HepG2 (cell line): ENCODE measurements at regions not wholly inside any gene's neighbourhood (a gene's known extent, or its start where the extent isn't known, plus 50 kb on each side); places are given as distances from the start of the nearest gene placed in this dataset.

Source experiments
- ATAC-seq: fragments of 200-7000 bp; cut with Tn5 transposase; 3 replicates; pipeline ENCODE4 v1.9.1; 2020; ENCODE audit warnings: mild to moderate bottlenecking, moderate library complexity
- BruUV-seq: library from RNA; stranded (reverse); fragments of 400-500 nt; replicated peaks from 2 replicates; lab custom pipeline; 2021; lab: Mats Ljungman, UMichigan
- CTCF ChIA-PET: fragments of 300-600 bp; formaldehyde crosslinking; extraction: SDS; loops from one replicate; lab custom pipeline; 2021; ENCODE audit warnings: low total read pairs, inconsistent platforms, low intra/inter-chr PET ratio; lab: Yijun Ruan, JAX
- POLR2A ChIA-PET: fragments of 350-600 bp; sonication (Branson Sonifier 250); formaldehyde crosslinking; loops from one replicate; lab custom pipeline; 2020; ENCODE audit warnings: antibody characterized with exemption, inconsistent platforms; lab: Yijun Ruan, JAX
- DNase-seq: peaks from one replicate; pipeline ENCODE4 v3.0.0-alpha.2; 2015; ENCODE audit warnings: low spot score
- FAIRE-seq: peaks from 3 replicates; lab custom pipeline; 2011; peaks lifted over from hg19 to GRCh38; lab: Jason Lieb, UNC
- H2AFZ ChIP-seq: one replicate; pipeline ENCODE4 v1.6.1; 2011; ENCODE audit warnings: low read length, inconsistent platforms
- H3K27ac ChIP-seq: fragments of 300-600 bp; 3 replicates; pipeline ENCODE4 v1.8.0; 2011; ENCODE audit warnings: mixed run types, mild to moderate bottlenecking, mixed read lengths, low read length, inconsistent platforms; ENCODE audit not compliant: insufficient read depth; ENCODE audit errors: extremely low read length
- H3K27me3 ChIP-seq, 2 experiments: fragments of 200-600 bp in 1 of 2; 2 replicates in 1 of 2; 3 replicates in 1 of 2; pipeline versions ENCODE4 v1.6.0 to v1.8.0; 2011; ENCODE audit warnings: low read length in 2 of 2, mild to moderate bottlenecking in 2 of 2, moderate library complexity in 2 of 2, inconsistent platforms in 1 of 2; ENCODE audit not compliant: insufficient read depth in 2 of 2, control insufficient read depth in 1 of 2
- H3K36me3 ChIP-seq, 2 experiments: fragments of 200-600 bp in 1 of 2; replicated peaks in 1 of 2; 2 replicates in 1 of 2; 3 replicates in 1 of 2; pipeline versions ENCODE4 v1.5.1 to v1.8.0; 2011; ENCODE audit warnings: low read length in 2 of 2, inconsistent platforms in 1 of 2; ENCODE audit not compliant: insufficient read depth in 2 of 2, control insufficient read depth in 1 of 2
- H3K4me1 ChIP-seq: 2 replicates; pipeline ENCODE4 v1.5.1; 2012; ENCODE audit warnings: low read length, inconsistent platforms; ENCODE audit not compliant: insufficient read depth
- H3K4me2 ChIP-seq: 2 replicates; pipeline ENCODE4 v1.6.0; 2011; ENCODE audit warnings: low read depth, low read length, inconsistent platforms
- H3K4me3 ChIP-seq, 3 experiments: fragments of 200-600 bp in 1 of 3; sonication (generic), shearing (Covaris generic) in 1 of 3; replicated peaks in 1 of 3; 2 replicates each; pipeline ENCODE4 v1.5.1; 2011 to 2016; ENCODE audit warnings: low read length in 3 of 3, inconsistent platforms in 2 of 3, low read depth in 2 of 3, mild to moderate bottlenecking in 2 of 3, control low read depth in 1 of 3, mixed read lengths in 1 of 3; ENCODE audit not compliant: insufficient read depth in 1 of 3
- H3K79me2 ChIP-seq: one replicate; pipeline ENCODE4 v1.6.1; 2011; ENCODE audit warnings: low read length, inconsistent platforms; ENCODE audit not compliant: insufficient read depth
- H3K9ac ChIP-seq: 2 replicates; pipeline ENCODE4 v1.6.0; 2011; ENCODE audit warnings: mild to moderate bottlenecking, low read depth, low read length, inconsistent platforms; ENCODE audit not compliant: insufficient read depth
- H3K9me3 ChIP-seq: 2 replicates; pipeline ENCODE4 v1.5.1; 2012; ENCODE audit warnings: mild to moderate bottlenecking, low read length
- H4K20me1 ChIP-seq: 2 replicates; pipeline ENCODE4 v1.6.0; 2011; ENCODE audit warnings: inconsistent platforms, mild to moderate bottlenecking, low read length, moderate library complexity; ENCODE audit not compliant: insufficient read depth
- CCDC6 ChIP-seq: sonication (generic); formaldehyde crosslinking; IDR thresholded peaks from 2 replicates; pipeline ENCODE4 v1.8.1; 2022; ENCODE audit warnings: mild to moderate bottlenecking, missing genetic modification reagents, moderate library complexity
- CHD4 ChIP-seq: fragments of 200-600 bp; sonication (generic); IDR thresholded peaks from 2 replicates; pipeline ENCODE4 v1.7.0; 2017; ENCODE audit warnings: mild to moderate bottlenecking, low read length, borderline replicate concordance
- FLYWCH1 ChIP-seq: sonication (generic); formaldehyde crosslinking; IDR thresholded peaks from 2 replicates; pipeline ENCODE4 v1.8.1; 2023; ENCODE audit warnings: mild to moderate bottlenecking, missing genetic modification reagents
- ISX ChIP-seq: sonication (generic); formaldehyde crosslinking; conservative IDR thresholded peaks from 2 replicates; pipeline ENCODE4 v1.5.0; 2020; ENCODE audit warnings: missing genetic modification reagents
- KLF15 ChIP-seq: sonication (generic); formaldehyde crosslinking; IDR thresholded peaks from 2 replicates; pipeline ENCODE4 v1.8.1; 2023; ENCODE audit warnings: borderline replicate concordance, mild to moderate bottlenecking, inconsistent platforms, missing genetic modification reagents, mixed read lengths
- RXRA ChIP-seq: sonication (generic); formaldehyde crosslinking; IDR thresholded peaks from 2 replicates; pipeline ENCODE4 v1.5.1; 2020; ENCODE audit warnings: missing genetic modification reagents
- ZEB1 ChIP-seq: IDR thresholded peaks from 2 replicates; pipeline ENCODE4 v1.6.1; 2012; ENCODE audit warnings: mild to moderate bottlenecking, low read depth, inconsistent platforms; ENCODE audit not compliant: insufficient replicate concordance
- ZNF138 ChIP-seq: sonication (generic); formaldehyde crosslinking; IDR thresholded peaks from 2 replicates; pipeline ENCODE4 v1.5.0; 2020; ENCODE audit warnings: mild to moderate bottlenecking, low read depth, missing genetic modification reagents
- ZNF256 ChIP-seq: sonication (generic); formaldehyde crosslinking; conservative IDR thresholded peaks from 2 replicates; pipeline ENCODE4 v1.4.0; 2020; ENCODE audit warnings: missing genetic modification reagents
- ZNF30 ChIP-seq: sonication (generic); formaldehyde crosslinking; IDR thresholded peaks from 2 replicates; pipeline ENCODE4 v1.5.0; 2020; ENCODE audit warnings: mild to moderate bottlenecking, missing genetic modification reagents
- ZNF331 ChIP-seq: sonication (generic); formaldehyde crosslinking; IDR thresholded peaks from 2 replicates; pipeline ENCODE4 v1.4.0; 2020; ENCODE audit warnings: missing genetic modification reagents
- ZNF589 ChIP-seq: sonication (generic); formaldehyde crosslinking; conservative IDR thresholded peaks from 2 replicates; pipeline ENCODE4 v1.8.0; 2022; ENCODE audit warnings: mild to moderate bottlenecking, moderate library complexity, missing genetic modification reagents
- WGBS: methylation state at CpG from one replicate; pipeline ENCODE4 v1.1.6; 2017; ENCODE audit warnings: low lambda C conversion rate; 5-methylcytosine and 5-hydroxymethylcytosine counted together
- in situ Hi-C: cut with HindIII; loops from 2 replicates; pipeline ENCODE4 v1.10.0; 2017; ENCODE audit warnings: low pct_unique_long_range_greater_than_20kb; ENCODE audit not compliant: extremely low pct_ligation_motif_present
- intact Hi-C: fragments of 100-400 bp; cut with micrococcal nuclease; formaldehyde crosslinking; loops from one replicate; pipeline ENCODE4 v1.10.0; 2022; ENCODE audit not compliant: unreplicated experiment
- TF ChIP-seq, protein P1 (sequence below): fragments of 450-650 bp; IDR thresholded peaks from 2 replicates; pipeline ENCODE4 v1.6.1; 2017
- TF ChIP-seq, protein P2 (sequence below): sonication (generic); formaldehyde crosslinking; IDR thresholded peaks from 2 replicates; pipeline ENCODE4 v1.4.0; 2020; ENCODE audit warnings: missing genetic modification reagents

DNA sequence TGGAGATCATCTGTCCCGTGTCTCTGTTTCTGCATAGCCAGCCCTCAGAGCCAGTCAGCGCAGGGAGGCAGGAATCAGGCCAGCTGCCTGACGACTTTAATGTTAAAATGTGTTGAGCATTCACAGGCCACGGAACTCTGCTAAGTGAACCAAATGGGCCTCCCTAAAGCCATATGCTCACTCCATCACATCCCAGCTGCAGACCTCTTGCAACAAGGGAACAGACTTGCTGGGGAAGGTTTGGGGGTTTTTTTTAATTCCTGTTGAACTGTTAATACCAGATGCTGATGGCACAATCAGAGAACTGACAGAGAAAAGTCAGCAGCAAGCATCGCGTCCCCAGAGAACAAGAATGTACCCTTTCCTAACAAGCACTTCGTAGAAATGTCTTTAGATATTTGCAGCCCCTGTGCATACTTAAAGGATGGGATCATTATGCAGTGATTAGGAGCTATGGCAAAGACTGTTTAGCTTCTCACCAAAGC, 900.4 kb upstream of the AUTS2 start:
- Histone ChIP-seq H3K4me3 (no peak overlapping the region), H2AFZ (no peak overlapping the region), H3K27me3 (no peaks in the 10 kb centered on the region), H4K20me1 (no peaks in the 10 kb centered on the region), H3K9me3 (peaks cover 26% of the 10 kb centered on the region), H3K4me1 (no peaks in the 10 kb centered on the region), H3K4me2 (no peak overlapping the region), H3K9ac (no peak overlapping the region), H3K36me3 (no peaks in the 10 kb centered on the region), H3K79me2 (no peaks in the 10 kb centered on the region), H3K27ac (no peak overlapping the region)
- 31% methylated on average over 3 of the region's 7 CpGs for WGBS
- no peak for TF ChIP-seq ZNF138 (CRISPR knock-in tag)
- no peak for TF ChIP-seq RXRA (CRISPR knock-in tag)
- TF ChIP-seq ISX = no peak
- TF ChIP-seq ZNF256 (CRISPR knock-in tag) = no peak
- TF ChIP-seq ZEB1 = no peak
- no peak for TF ChIP-seq CHD4
- no peak for TF ChIP-seq FLYWCH1 (CRISPR knock-in tag)
- TF ChIP-seq ZNF30 (CRISPR knock-in tag) = no peak
- TF ChIP-seq ZNF331 (CRISPR knock-in tag) = no peak
- TF ChIP-seq, protein P1, sequence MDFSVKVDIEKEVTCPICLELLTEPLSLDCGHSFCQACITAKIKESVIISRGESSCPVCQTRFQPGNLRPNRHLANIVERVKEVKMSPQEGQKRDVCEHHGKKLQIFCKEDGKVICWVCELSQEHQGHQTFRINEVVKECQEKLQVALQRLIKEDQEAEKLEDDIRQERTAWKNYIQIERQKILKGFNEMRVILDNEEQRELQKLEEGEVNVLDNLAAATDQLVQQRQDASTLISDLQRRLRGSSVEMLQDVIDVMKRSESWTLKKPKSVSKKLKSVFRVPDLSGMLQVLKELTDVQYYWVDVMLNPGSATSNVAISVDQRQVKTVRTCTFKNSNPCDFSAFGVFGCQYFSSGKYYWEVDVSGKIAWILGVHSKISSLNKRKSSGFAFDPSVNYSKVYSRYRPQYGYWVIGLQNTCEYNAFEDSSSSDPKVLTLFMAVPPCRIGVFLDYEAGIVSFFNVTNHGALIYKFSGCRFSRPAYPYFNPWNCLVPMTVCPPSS = no peak
- no peak for TF ChIP-seq ZNF589 (CRISPR knock-in tag)
- TF ChIP-seq KLF15 (CRISPR knock-in tag) = no peak
- no peak for TF ChIP-seq CCDC6 (CRISPR knock-in tag)
- TF ChIP-seq, protein P2, sequence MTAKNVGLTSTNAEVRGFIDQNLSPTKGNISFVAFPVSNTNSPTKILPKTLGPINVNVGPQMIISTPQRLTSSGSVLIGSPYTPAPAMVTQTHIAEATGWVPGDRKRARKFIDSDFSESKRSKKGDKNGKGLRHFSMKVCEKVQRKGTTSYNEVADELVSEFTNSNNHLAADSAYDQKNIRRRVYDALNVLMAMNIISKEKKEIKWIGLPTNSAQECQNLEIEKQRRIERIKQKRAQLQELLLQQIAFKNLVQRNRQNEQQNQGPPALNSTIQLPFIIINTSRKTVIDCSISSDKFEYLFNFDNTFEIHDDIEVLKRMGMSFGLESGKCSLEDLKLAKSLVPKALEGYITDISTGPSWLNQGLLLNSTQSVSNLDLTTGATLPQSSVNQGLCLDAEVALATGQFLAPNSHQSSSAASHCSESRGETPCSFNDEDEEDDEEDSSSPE (CRISPR knock-in tag) = no peak
- POLR2A ChIA-PET = no interaction called here
- DNase-seq (no peak), FAIRE-seq (no peak), ATAC-seq (no peak)
- intact Hi-C loops = no loop called here
- CTCF ChIA-PET = no interaction called here
- BruUV-seq = no TSS peak
- in situ Hi-C loops = no loop called here
